ENCODE measurements at regions not wholly inside any gene's neighbourhood (a gene's known extent, or its start where the extent isn't known, plus 50 kb on each side); places are given as distances from the start of the nearest gene placed in this dataset.

DNA sequence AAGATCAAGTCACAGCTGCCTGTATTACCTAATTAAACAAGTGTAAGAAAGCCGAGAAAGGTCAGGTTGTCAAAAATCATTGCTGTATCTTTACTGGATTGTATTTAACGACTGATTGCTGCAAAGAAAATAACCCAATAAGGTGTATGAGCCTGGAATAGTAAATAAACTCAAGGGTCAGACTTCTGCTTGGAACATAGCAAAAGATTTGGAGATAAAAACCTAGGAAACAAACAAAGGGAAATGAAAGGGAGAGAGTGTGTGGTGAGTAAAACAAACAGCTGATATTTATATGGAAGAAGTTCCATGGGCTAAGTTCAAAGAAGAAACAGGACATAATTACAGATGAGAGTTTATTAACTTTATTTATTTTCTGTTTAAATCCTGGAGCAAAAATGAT, 354.0 kb downstream of the TLR4 start:
- TF ChIP-seq KDM5A (IDR thresholded peaks at IDR 0.05) (no peak), EHF (CRISPR knock-in tag; IDR thresholded peaks at IDR 0.05) (no peak), HDAC2 (IDR thresholded peaks at IDR 0.05) (no peak), CHD2 (IDR thresholded peaks at IDR 0.05; ENCODE audit: low read length, partially characterized antibody) (no peak), PHF8 (IDR thresholded peaks at IDR 0.05; ENCODE audit: borderline replicate concordance, low read depth) (no peak), KDM1A (IDR thresholded peaks at IDR 0.05; ENCODE audit: low read depth) (no peak), JUN (IDR thresholded peaks at IDR 0.05) (no peak), HOXB13 (CRISPR knock-in tag; IDR thresholded peaks at IDR 0.05; ENCODE audit: low read depth) (no peak), ZC3H11A (IDR thresholded peaks at IDR 0.05) (no peak), BHLHE40 (IDR thresholded peaks at IDR 0.05; ENCODE audit: low read depth, low read length) (no peak), CHD4 (IDR thresholded peaks at IDR 0.05; ENCODE audit: borderline replicate concordance) (no peak), CEBPB (IDR thresholded peaks at IDR 0.05) (no peak), RFX5 (IDR thresholded peaks at IDR 0.05) (no peak), RNF2 (IDR thresholded peaks at IDR 0.05; ENCODE audit: borderline replicate concordance, low read depth) (no peak), ZFP36 (IDR thresholded peaks at IDR 0.05; ENCODE audit: borderline replicate concordance, partially characterized antibody) (no peak), ESRRA (IDR thresholded peaks at IDR 0.05; ENCODE audit: borderline replicate concordance, low read length) (no peak)
- TF ChIP-seq, protein P1, sequence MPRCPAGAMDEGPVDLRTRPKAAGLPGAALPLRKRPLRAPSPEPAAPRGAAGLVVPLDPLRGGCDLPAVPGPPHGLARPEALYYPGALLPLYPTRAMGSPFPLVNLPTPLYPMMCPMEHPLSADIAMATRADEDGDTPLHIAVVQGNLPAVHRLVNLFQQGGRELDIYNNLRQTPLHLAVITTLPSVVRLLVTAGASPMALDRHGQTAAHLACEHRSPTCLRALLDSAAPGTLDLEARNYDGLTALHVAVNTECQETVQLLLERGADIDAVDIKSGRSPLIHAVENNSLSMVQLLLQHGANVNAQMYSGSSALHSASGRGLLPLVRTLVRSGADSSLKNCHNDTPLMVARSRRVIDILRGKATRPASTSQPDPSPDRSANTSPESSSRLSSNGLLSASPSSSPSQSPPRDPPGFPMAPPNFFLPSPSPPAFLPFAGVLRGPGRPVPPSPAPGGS (IDR thresholded peaks at IDR 0.05) = no peak
- DNase-seq (ENCODE audit: low read depth in 1 of 2, low spot score in 1 of 2) = no peak
- Histone ChIP-seq H3K9me3 (no peaks in the 10 kb centered on the region), H3K4me3 (no peak overlapping the region), H3K4me2 (no peak overlapping the region), H3K27ac (no peak overlapping the region), H3K4me1 (no peaks in the 10 kb centered on the region)
- WGBS (ENCODE audit: missing lambda C conversion rate) = 2% methylated on average over 2 of the region's 2 CpGs
- FAIRE-seq = no peak
- no peak for ATAC-seq
- CTCF ChIA-PET = no interaction called here
- POLR2A ChIA-PET = no interaction called here

DNA sequence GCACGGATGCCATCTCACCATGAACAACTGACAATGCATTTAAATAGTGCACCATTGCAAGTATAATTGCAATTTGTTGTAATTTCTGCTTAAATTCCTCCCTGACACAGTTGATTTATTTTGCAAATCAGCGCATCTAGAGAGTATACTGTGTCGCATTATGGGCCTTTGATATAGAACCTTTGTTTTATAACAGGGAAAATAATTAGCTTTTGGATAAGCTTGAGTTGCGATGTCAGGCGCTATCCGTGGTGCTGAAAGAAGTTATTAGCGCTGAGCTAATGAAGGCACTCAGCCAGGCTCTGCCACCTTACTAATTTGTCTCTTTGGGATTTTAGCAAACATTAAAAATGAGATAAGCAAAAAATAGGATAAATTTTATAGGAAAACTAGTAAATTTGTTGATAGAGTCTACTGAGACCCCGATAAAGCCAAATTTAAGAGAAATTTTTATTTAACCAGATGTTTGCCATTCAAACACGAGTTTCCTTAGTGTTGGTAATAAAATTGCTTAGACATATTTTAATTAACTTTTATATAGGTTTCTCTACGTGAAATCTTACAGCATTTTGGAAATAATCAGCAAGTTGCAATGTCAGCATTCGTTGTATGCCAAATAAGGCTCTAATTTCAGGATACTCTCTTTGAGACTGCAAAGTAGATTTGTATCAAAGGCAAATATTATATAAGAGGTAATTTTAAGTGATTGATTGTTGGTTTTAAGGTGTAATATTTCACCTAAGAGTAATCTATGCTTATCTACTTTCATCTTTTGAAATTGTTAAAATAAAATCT, 355.5 kb downstream of the TLR4 start:
- H3K27ac ChIP-seq = no peak overlapping the region
- WGBS (ENCODE audit: missing lambda C conversion rate) = 25% methylated on average over 11 of the region's 11 CpGs
- DNase-seq (ENCODE audit: low read depth in 1 of 2, low spot score in 1 of 2) = peak in 1 of 2 experiments; percentile 2
- no peak for FAIRE-seq
- no peaks in the 10 kb centered on the region for H3K4me1 ChIP-seq
- no peak overlapping the region for H3K4me3 ChIP-seq
- H3K9me3 ChIP-seq = no peaks in the 10 kb centered on the region
- no peak for ATAC-seq
- ChIA-PET CTCF (no interaction called here), POLR2A (no interaction called here)
- H3K4me2 ChIP-seq = no peak overlapping the region
- TF ChIP-seq EP300 (IDR thresholded peaks at IDR 0.05) (no peak), MAFK (IDR thresholded peaks at IDR 0.05; ENCODE audit: partially characterized antibody) (peak; percentile 35), EHMT2 (IDR thresholded peaks at IDR 0.05; ENCODE audit: low read depth) (peak; percentile 22; the same call in 1 of the 2 replicates), CEBPB (IDR thresholded peaks at IDR 0.05) (no peak), RAD21 (conservative IDR thresholded peaks at IDR 0.05 in 1 of 2, IDR thresholded peaks at IDR 0.05 in 1 of 2) (no peak)
- TF ChIP-seq, protein P2, sequence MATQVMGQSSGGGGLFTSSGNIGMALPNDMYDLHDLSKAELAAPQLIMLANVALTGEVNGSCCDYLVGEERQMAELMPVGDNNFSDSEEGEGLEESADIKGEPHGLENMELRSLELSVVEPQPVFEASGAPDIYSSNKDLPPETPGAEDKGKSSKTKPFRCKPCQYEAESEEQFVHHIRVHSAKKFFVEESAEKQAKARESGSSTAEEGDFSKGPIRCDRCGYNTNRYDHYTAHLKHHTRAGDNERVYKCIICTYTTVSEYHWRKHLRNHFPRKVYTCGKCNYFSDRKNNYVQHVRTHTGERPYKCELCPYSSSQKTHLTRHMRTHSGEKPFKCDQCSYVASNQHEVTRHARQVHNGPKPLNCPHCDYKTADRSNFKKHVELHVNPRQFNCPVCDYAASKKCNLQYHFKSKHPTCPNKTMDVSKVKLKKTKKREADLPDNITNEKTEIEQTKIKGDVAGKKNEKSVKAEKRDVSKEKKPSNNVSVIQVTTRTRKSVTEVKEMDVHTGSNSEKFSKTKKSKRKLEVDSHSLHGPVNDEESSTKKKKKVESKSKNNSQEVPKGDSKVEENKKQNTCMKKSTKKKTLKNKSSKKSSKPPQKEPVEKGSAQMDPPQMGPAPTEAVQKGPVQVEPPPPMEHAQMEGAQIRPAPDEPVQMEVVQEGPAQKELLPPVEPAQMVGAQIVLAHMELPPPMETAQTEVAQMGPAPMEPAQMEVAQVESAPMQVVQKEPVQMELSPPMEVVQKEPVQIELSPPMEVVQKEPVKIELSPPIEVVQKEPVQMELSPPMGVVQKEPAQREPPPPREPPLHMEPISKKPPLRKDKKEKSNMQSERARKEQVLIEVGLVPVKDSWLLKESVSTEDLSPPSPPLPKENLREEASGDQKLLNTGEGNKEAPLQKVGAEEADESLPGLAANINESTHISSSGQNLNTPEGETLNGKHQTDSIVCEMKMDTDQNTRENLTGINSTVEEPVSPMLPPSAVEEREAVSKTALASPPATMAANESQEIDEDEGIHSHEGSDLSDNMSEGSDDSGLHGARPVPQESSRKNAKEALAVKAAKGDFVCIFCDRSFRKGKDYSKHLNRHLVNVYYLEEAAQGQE (IDR thresholded peaks at IDR 0.05) = peak; percentile 88

All from A549 (cell line).